H1 (cell line): ENCODE measurements at regions not wholly inside any gene's neighbourhood (a gene's known extent, or its start where the extent isn't known, plus 50 kb on each side); places are given as distances from the start of the nearest gene placed in this dataset.

Experiments used
- CBX5 ChIP-seq: fragments of 300-800, 300-1000 bp; sonication (generic); IDR thresholded peaks from 2 replicates; pipeline ENCODE4 v1.7.1; 2016; ENCODE audit warnings: antibody characterized with exemption, low read length, low read depth
- CEBPB ChIP-seq: IDR thresholded peaks from 2 replicates; pipeline ENCODE4 v1.6.1; 2012; ENCODE audit warnings: low read depth, low read length
- EZH2 ChIP-seq: fragments of 200-600 bp; sonication (generic); IDR thresholded peaks from 2 replicates; pipeline ENCODE4 v1.7.1; 2012; ENCODE audit warnings: low read depth, mild to moderate bottlenecking, moderate library complexity, low read length, inconsistent platforms; ENCODE audit not compliant: severe bottlenecking
- POU5F1 ChIP-seq: IDR thresholded peaks from 2 replicates; pipeline ENCODE4 v1.6.1; 2011; ENCODE audit warnings: low read depth, mild to moderate bottlenecking, low read length, moderate library complexity
- TAF1 ChIP-seq: IDR thresholded peaks from 2 replicates; pipeline ENCODE4 v1.6.1; 2011; ENCODE audit warnings: mild to moderate bottlenecking, low read depth, low read length
- TCF12 ChIP-seq: IDR thresholded peaks from 2 replicates; pipeline ENCODE4 v1.6.1; 2011; ENCODE audit warnings: low read depth, mild to moderate bottlenecking, low read length

GRCh38 chr3:187913617-187914033 lies 168.4 kb upstream of the BCL6 start (continued):
- TF ChIP-seq EZH2 (no peak), TCF12 (no peak), CEBPB (no peak), TAF1 (no peak), CBX5 (no peak), POU5F1 (no peak)
- TF ChIP-seq, all 59 proteins: peak for 0
